WI38 (cell line): ENCODE measurements at regions not wholly inside any gene's neighbourhood (a gene's known extent, or its start where the extent isn't known, plus 50 kb on each side); places are given as distances from the start of the nearest gene placed in this dataset.

Experiments used
- H3K4me3 ChIP-seq: 2 replicates; pipeline ENCODE4 v1.5.1; 2011; ENCODE audit warnings: low read depth, mild to moderate bottlenecking, control low read depth, low read length
- TF ChIP-seq, protein P1 (sequence below): IDR thresholded peaks from 2 replicates; pipeline ENCODE4 v1.5.1; 2012; ENCODE audit warnings: low read depth, mild to moderate bottlenecking, control low read depth, low read length

DNA sequence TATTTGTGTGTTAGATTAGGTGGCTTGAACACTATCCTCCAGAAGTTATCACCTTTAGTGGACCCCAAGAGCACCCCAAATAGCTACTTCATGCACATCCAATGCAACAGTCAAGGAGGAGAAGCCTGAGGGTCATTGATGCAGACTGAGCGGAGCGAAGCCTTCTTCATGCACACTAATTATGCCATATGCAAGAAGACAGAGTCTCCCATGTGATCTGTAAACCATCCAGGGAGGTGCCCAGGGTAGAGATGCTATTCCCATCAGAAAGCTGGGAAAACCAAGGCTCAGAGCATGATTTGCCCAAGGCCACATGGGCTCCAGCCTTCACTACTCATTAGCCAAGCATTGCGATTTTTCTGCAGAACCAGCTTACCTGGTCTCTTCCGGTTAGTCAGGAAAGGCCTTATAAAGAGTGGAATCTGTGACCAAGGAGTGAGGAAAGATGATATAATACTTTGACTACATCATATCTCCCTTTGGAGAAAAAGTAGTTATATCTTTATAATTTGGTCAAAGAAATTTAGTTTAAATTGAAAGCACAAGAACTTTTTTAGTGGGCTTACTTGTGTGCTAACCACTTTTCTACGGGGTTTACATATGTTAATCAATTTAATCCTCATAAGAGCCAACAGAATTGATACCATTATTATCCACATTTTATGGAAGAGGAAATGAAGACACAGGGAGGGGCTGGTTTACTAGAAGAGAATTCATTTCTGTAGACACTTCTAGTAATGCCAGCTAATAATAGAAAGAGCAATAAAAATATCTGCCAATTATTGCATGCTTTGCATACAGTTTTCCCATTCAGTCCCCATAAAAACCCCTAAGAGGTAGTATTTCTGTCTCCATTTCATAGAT lies 220.0 kb downstream of the ESM1 start:
- TF ChIP-seq, protein P1, sequence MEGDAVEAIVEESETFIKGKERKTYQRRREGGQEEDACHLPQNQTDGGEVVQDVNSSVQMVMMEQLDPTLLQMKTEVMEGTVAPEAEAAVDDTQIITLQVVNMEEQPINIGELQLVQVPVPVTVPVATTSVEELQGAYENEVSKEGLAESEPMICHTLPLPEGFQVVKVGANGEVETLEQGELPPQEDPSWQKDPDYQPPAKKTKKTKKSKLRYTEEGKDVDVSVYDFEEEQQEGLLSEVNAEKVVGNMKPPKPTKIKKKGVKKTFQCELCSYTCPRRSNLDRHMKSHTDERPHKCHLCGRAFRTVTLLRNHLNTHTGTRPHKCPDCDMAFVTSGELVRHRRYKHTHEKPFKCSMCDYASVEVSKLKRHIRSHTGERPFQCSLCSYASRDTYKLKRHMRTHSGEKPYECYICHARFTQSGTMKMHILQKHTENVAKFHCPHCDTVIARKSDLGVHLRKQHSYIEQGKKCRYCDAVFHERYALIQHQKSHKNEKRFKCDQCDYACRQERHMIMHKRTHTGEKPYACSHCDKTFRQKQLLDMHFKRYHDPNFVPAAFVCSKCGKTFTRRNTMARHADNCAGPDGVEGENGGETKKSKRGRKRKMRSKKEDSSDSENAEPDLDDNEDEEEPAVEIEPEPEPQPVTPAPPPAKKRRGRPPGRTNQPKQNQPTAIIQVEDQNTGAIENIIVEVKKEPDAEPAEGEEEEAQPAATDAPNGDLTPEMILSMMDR: no peak
- no peak overlapping the region for H3K4me3 ChIP-seq

DNA sequence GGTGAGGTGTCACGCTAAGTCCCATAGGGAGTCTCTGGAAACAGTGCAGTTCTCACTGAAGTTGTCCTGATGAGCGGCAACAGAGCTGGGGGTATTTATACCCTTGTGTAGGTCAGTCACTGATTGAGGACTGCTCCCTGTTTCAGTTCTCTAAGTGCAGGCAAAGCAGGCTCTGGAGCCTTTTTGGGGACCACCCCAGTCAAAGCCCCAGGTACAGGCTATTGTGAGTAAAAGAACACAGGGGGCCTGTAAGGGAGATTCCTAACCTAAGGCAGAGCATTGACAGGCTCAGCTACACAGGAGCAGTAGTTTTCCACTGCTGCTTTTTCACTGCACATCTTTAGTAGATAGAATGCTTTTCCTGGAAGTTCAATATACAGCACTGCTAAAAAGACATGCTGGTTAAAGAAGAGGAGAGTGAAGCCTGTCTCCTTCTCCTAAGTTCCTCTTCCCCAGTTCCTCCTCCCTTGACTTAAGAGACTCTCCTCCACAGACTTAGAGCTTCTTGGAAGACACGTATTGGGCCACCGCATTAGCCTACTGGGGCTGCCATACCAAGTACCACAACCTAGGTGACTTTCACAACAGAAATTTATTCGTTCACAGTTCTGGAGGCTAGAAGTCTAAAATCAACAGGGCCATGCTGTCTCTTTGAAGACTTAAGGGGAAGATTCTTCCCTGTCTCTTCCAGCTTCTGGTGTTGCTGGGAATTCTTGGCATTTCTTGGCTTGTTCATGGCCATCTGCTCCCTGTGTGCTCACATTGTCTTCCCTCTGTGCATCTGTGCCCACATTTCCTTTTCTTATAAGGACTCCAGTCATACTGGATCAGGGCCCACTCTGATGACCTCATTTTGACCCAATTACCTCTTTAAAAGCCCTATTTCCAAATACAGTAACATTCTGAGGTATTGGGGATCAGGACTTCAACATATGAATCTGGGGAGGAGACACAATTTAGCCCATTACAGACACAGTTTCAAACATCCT lies 221.0 kb downstream of the ESM1 start:
- TF ChIP-seq, protein P1: no peak
- H3K4me3 ChIP-seq: no peak overlapping the region

DNA sequence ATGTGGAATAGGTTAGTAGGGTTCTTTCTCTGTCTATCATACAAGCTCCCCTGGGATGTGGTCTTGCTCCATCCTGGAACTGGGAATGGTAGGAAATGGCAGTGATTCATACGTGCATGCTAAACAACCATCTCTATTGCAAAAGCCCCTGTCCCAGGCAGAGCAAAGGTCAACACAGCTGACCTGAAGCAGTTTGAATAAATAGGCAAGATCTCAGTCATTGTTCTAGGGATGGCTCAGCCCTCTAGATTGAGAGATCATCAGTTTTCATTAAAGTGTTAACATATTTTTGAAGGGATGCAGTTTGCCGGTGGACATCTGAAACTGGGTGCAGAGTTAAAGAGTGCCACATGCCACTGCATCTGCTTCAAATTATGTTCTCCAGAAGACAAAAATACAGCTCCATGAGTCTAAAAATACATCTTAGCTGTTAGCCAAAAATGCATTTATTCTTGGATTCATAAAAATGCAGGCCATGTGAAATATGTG lies 224.1 kb downstream of the ESM1 start:
- H3K4me3 ChIP-seq: no peak overlapping the region
- TF ChIP-seq, protein P1: no peak

DNA sequence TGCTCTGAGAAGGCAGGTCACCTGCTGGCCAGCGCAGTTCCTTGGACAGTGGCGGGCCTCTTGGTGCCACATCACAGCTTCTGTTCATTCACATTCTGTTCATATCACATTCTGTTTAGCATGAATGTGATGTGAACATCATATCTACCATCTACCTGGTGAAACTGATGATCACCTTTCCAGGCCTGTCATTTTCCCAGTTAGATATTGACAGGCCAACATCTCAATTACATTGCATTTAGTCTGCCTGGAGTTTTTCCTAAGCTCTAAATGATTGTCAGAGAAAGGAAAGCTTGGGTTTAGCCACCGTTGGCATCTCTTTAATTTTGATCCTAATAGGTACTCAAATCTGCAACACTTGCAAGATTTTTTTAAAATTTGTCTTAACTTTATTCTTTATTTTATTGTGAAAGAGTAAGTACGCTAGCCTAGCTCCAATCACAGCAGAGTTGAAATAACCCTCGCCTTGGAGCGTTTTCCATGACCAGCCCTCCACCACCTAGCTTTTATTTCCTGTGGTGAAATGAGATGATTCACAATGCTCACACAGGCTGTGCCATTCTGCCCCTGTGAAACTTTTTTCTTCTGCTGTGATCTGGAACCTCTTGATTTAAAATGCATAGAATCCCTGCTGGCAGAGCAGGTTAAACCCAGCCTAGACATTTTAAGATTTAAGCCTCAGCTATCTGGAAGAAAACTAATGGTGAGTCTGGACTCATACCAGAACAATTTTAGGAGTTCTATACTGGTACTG lies 225.0 kb downstream of the ESM1 start:
- TF ChIP-seq, protein P1: no peak
- no peak overlapping the region for H3K4me3 ChIP-seq

DNA sequence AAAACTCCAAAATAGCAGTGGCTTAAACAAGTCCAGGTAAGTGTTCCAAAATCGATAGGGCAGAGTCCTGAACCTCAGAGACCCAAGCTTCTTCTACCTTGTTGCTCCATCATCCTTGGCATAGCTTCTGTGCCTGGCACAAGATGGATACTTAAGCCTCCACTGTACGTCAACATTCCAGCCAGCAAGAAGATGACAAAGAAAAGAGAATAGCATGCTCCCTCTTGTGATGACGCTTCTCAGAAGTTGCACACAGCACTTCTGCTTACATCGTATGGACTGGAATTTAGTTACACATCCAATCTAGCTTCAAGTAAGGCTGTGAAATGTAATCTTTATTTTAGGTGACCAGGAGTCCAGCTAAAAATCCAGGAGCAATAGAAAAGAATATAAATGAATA lies 227.4 kb downstream of the ESM1 start:
- H3K4me3 ChIP-seq: no peak overlapping the region
- TF ChIP-seq, protein P1: no peak

DNA sequence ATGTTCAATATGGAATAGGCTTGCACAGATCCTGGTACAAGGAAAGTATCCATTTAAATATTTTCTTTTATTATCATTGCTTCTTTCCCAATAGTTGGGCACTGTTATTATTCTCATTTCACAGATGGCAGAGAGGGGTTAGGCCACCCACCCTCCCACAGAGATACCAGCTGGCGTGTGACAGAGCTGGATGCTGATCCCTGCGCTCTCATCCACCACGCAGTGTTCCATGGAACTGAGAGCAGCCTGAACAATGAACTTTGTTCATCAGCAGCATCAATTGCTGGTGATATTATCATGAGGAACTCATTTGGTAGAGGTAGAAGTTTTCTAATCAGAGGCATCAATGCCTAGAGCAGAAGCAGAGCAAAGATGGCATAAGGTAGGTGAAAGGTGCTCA lies 227.9 kb downstream of the ESM1 start:
- TF ChIP-seq, protein P1: no peak
- H3K4me3 ChIP-seq: no peak overlapping the region
